IgD-negative memory B cell (primary cell): ENCODE measurements at regions not wholly inside any gene's neighbourhood (a gene's known extent, or its start where the extent isn't known, plus 50 kb on each side); places are given as distances from the start of the nearest gene placed in this dataset.
"Not testable (repeated sequence)": the region's sequence is repeated elsewhere in the genome, so short reads cannot be mapped to it uniquely, and the experiment has no call there.

ENCODE experiments used
- H3K27ac Mint-ChIP-seq, 3 donors: one replicate each; pipeline ENCODE4 v1.8.0; 2020 to 2022; ENCODE audit warnings: mild to moderate bottlenecking in 3 of 3, mixed read lengths in 3 of 3, moderate library complexity in 1 of 3
- H3K27me3 Mint-ChIP-seq: one replicate; pipeline ENCODE4 v1.8.0; 2021; ENCODE audit warnings: mixed read lengths
- H3K36me3 Mint-ChIP-seq: one replicate; pipeline ENCODE4 v1.8.0; 2020; ENCODE audit warnings: mild to moderate bottlenecking, mixed read lengths
- H3K4me1 Mint-ChIP-seq, 3 donors: one replicate each; pipeline ENCODE4 v1.8.0; 2020 to 2022; ENCODE audit warnings: mixed read lengths in 3 of 3, mild to moderate bottlenecking in 1 of 3
- H3K4me3 Mint-ChIP-seq, 4 donors: one replicate each; pipeline ENCODE4 v1.8.0; 2020 to 2022; ENCODE audit warnings: mild to moderate bottlenecking in 4 of 4, mixed read lengths in 4 of 4, moderate library complexity in 3 of 4
- H3K9me3 Mint-ChIP-seq, 3 donors: one replicate each; pipeline ENCODE4 v1.8.0; 2020 to 2021; ENCODE audit warnings: mixed read lengths in 3 of 3, mild to moderate bottlenecking in 1 of 3

DNA sequence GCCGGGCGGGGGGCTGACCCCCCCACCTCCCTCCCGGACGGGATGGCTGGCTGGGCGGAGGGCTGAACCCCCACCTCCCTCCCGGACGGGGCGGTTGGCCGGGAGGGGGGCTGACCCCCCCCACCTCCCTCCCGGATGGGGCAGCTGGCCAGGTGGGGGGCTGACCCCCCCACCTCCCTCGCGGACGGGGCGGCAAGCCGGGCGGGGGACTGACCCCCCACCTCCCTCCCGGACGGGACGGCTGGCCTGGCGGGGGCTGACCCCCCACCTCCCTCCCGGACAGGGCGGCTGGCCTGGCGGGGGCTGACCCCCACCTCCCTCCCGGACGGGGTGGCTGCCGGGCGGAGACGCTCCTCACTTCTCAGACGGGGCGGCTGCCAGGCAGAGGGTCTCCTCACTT is 440.1 kb upstream of the ISX start:
- not testable (repeated sequence) for H3K27ac Mint-ChIP-seq, H3K4me3 Mint-ChIP-seq, H3K36me3 Mint-ChIP-seq, H3K4me1 Mint-ChIP-seq, H3K27me3 Mint-ChIP-seq, H3K9me3 Mint-ChIP-seq

DNA sequence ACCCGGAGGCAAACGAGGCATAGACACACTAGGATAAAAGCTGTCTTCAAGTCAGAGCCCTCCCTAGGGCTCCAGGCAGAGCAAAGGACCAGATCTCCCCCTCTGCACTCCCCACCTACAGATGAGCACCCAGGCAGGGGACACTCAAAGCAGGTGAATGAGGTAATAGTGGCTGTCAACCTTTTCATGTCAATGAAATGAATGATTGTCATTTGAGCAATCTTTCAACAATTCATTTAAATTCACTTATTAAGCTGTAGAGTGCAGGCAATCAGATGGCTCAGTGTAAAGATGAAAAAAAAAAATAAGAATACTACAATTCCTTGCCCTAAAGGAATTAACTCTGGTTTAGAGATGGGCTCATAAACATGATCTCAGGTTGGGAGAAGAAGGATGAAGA is 427.8 kb upstream of the ISX start:
- Mint-ChIP-seq H3K9me3 (peaks cover 0 to 3% (median 0%) of the 10 kb centered on the region in 3 donors), H3K27me3 (peaks cover 2% of the 10 kb centered on the region), H3K4me1 (no peaks in the 10 kb centered on the region), H3K36me3 (no peaks in the 10 kb centered on the region), H3K4me3 (no peak overlapping the region), H3K27ac (no peak overlapping the region)

DNA sequence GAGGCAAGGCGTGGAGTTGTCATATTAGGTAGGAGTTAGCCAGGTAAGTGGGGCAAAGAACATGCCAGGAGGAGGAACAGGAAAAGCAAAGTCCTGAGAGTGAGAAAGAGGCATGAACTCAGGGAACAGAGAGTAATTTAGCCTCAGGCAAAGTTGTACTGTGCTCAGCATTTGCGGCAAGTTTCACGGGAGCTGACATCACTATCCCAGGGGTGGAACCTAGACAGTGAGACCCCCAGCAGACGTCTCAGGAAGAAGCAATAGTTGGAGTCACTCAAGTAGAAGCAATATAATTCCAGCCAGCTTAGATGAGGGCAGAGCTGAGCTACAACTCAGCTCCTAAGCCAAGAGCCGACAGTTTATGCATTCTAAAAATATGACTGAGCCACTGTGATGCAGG is 426.0 kb upstream of the ISX start:
- Mint-ChIP-seq H3K27me3 (peaks cover 2% of the 10 kb centered on the region), H3K9me3 (no peaks in the 10 kb centered on the region), H3K4me1 (no peaks in the 10 kb centered on the region), H3K4me3 (no peak overlapping the region), H3K27ac (no peak overlapping the region), H3K36me3 (no peaks in the 10 kb centered on the region)

DNA sequence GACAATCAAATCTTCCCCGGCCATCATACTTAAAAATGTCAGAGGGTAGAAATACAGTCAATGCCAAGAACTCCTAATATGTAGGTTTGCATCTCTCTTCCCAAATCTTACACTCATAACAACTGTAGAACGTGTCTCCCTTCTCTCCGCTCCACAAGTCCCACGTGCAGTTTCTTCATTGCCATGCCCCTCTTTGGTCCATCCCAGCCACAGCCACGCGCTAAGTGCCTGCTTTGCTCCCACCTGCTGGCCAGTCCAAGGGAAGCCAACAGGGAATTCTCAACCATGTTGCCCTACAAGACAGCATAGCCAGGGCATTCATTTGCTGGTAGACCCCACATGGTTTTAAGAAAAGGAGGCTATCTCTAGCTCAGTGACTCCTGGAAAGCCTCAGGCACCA is 420.6 kb upstream of the ISX start:
- Mint-ChIP-seq H3K4me3 (no peak overlapping the region), H3K36me3 (no peaks in the 10 kb centered on the region), H3K27ac (no peak overlapping the region), H3K27me3 (peaks cover 2% of the 10 kb centered on the region), H3K4me1 (no peaks in the 10 kb centered on the region), H3K9me3 (peaks cover 0 to 1% (median 0%) of the 10 kb centered on the region in 3 donors)

DNA sequence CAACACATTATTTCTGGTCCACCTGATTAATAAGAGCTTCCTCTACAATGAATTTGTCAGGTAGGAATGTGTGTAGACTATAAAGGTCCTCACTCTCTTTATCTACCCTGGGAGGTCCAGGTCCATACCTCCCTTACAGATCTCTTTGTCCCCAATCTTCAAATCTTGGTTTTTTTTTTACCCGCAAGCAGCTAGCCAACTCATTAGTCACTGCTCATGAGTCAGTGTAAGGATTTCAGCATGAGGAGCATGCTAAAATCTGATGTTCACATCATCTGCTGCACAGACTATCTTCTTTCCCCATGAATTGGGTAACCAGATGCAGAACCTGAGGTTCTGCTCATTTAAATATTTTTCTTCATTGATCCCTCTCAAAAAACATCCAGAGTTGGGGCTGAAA is 397.0 kb upstream of the ISX start:
- Mint-ChIP-seq H3K36me3 (no peaks in the 10 kb centered on the region), H3K27me3 (no peaks in the 10 kb centered on the region), H3K9me3 (peaks cover 0 to 4% (median 2%) of the 10 kb centered on the region in 3 donors), H3K4me3 (no peak overlapping the region), H3K27ac (no peak overlapping the region), H3K4me1 (no peaks in the 10 kb centered on the region)

DNA sequence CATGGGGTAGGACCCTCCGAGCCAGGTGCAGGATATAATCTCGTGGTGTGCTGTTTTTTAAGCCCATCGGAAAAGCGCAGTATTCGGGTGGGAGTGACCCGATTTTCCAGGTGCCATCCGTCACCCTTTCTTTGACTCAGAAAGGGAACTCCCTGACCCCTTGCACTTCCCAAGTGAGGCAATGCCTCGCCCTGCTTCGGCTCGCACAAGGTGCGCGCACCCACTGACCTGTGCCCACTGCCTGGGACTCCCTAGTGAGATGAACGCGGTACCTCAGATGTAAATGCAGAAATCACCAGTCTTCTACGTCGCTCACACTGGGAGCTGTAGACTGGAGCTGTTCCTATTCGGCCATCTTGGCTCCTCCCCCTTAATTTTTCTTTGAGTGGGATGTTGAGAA is 382.9 kb upstream of the ISX start:
- H3K27ac Mint-ChIP-seq, H3K36me3 Mint-ChIP-seq, H3K4me3 Mint-ChIP-seq, H3K9me3 Mint-ChIP-seq, H3K27me3 Mint-ChIP-seq, H3K4me1 Mint-ChIP-seq: not testable (repeated sequence)

DNA sequence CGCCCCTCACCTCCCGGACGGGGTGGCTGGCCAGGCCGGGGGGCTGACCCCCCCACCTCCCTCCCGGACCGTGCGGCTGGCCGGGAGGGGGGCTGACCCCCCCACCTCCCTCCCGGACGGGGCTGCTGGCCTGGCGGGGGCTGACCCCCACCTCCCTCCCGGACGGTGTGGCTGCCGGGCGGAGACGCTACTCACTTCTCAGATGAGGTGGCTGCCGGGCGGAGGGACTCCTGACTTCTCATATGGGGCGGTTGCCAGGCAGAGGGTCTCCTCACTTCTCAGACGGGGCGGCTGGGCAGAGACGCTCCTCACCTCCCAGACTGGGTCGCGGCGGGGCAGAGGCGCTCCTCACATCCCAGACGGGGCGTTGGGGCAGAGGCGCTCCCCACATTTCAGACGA is 381.7 kb upstream of the ISX start:
- H3K4me1 Mint-ChIP-seq, H3K27me3 Mint-ChIP-seq, H3K27ac Mint-ChIP-seq: not testable (repeated sequence)

DNA sequence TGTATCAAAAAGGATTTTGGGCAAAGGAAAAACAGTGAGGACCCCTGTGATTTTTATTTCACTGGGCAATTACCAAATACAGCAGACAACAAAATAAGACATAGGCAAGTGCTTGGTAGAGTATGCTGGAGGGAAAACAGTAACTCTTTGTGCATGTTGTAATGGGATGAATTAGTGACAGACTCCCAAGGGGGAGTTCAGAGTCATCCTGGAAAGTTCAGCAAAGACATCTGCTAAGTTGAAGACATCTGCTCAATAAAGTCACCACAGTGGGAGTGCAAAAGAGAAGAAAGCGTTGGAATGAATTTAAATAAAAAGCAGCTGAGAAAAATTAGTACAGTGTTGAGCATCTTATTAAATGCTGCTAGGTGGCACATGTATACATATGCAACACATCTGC is 378.8 kb upstream of the ISX start:
- H3K36me3 Mint-ChIP-seq, result no peaks in the 10 kb centered on the region
- no peaks in the 10 kb centered on the region for H3K27me3 Mint-ChIP-seq
- no peak overlapping the region for H3K27ac Mint-ChIP-seq
- no peak overlapping the region for H3K4me3 Mint-ChIP-seq
- H3K4me1 Mint-ChIP-seq, result no peaks in the 10 kb centered on the region
- H3K9me3 Mint-ChIP-seq, result no peaks in the 10 kb centered on the region

More for the DNA sequence above, 381.7 kb upstream of the ISX start:
- H3K9me3 Mint-ChIP-seq, H3K4me3 Mint-ChIP-seq, H3K36me3 Mint-ChIP-seq: not testable (repeated sequence)

DNA sequence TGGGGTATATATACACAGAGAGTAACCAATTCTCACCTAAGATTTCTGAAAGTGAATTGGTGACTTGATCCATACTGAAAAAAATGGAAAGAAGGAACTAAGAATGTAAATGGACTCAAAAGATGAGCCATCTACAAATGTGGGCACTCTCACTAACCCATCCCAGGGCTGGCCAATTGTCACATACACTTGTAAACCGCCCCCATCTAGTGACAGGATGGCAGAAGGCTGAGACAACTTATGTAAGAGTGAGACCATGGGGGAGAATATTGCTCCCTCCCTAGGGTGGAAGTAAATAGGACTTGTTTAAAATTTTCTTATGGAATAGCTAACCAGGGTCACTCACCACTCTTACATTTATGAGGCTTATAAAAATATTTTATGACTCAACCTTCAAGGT is 377.1 kb upstream of the ISX start:
- Mint-ChIP-seq H3K9me3 (no peaks in the 10 kb centered on the region), H3K36me3 (no peaks in the 10 kb centered on the region), H3K27me3 (no peaks in the 10 kb centered on the region), H3K4me3 (no peak overlapping the region), H3K27ac (no peak overlapping the region), H3K4me1 (no peaks in the 10 kb centered on the region)

DNA sequence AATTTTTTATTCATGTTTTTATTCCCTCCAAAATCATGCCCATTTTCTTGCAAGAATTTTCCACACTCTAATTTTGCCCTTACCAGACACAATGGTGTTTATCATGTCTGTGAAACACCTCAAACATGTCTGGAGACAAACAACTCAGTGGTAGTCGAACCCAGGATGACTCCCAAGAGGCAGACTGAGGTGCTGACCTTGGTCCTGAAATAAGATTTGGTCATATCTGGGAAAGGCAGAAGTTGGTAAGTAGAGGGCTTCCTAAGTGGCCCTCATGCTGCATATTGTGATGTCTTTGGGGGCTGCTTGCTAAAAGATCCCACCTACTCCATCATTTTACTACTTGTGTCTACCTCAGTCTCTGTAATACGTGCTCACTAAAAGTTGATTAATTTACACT is 369.4 kb upstream of the ISX start:
- Mint-ChIP-seq H3K36me3 (peaks cover 1% of the 10 kb centered on the region), H3K27ac (no peak overlapping the region), H3K27me3 (no peaks in the 10 kb centered on the region), H3K9me3 (peaks cover 0 to 10% (median 4%) of the 10 kb centered on the region in 3 donors), H3K4me3 (no peak overlapping the region), H3K4me1 (no peaks in the 10 kb centered on the region)

DNA sequence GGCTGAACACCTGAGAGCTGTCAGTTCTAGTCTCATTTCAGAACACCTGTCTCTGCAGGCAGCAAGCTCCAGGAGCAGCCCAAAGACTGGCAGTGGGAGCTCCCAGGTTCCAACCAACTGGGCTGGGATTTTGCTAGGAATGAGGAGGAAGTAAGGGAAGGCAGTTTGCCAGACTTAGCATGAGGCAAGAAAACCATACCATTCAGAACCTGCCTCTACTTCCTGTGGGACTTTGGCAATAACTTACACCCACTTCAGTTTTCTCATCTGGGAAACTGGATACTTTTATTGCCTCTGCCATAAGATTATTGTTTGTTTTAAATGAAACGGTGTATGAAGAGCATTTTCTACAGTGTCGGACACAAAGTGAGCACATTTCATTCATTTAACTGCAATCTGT is 363.7 kb upstream of the ISX start:
- Mint-ChIP-seq H3K9me3 (peaks cover 0 to 7% (median 3%) of the 10 kb centered on the region in 3 donors), H3K36me3 (no peaks in the 10 kb centered on the region), H3K4me1 (no peaks in the 10 kb centered on the region), H3K4me3 (no peak overlapping the region), H3K27me3 (peaks cover 1% of the 10 kb centered on the region), H3K27ac (no peak overlapping the region)

DNA sequence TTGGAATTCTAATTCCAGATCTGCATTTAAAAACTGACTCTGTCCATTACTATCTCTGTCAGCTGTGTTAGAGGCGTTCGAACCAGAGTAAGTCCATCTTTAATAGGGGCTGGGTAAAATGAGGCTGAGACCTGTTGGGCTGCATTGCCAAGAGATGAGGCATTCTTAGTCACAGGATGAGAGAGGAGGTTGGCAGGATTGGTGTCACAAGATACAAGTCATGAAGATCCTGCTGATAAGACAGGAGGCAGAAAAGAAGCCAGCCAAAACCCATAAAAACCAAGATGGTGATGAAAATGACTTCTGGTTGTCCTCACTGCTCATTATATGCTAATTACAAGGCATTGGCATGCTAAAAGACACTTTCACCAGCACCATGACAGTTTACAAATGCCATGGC is 356.3 kb upstream of the ISX start:
- Mint-ChIP-seq H3K27me3 (no peaks in the 10 kb centered on the region), H3K4me1 (no peaks in the 10 kb centered on the region), H3K9me3 (peaks cover 0 to 12% (median 4%) of the 10 kb centered on the region in 3 donors), H3K27ac (no peak overlapping the region), H3K36me3 (no peaks in the 10 kb centered on the region), H3K4me3 (no peak overlapping the region)

DNA sequence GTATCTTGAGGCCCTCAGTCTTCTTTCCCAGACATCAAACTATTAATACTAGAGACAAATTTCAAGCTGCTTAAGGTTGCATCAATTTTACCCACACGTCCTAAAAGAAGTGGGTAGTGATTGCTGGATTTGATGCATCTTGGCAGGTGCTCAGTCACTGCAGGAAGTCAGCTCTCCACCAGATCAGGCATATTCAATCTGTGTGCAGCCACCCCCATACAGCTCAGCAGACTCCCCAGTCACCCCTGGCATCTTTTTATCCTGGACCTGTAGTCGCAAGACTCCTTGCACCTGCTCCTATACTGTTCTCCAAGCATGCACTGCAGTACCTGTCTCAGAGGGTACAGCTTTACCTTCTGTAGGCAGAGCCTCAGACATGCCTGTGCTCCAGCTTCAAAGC is 343.1 kb upstream of the ISX start:
- no peaks in the 10 kb centered on the region for H3K36me3 Mint-ChIP-seq
- H3K4me1 Mint-ChIP-seq, result no peaks in the 10 kb centered on the region

DNA sequence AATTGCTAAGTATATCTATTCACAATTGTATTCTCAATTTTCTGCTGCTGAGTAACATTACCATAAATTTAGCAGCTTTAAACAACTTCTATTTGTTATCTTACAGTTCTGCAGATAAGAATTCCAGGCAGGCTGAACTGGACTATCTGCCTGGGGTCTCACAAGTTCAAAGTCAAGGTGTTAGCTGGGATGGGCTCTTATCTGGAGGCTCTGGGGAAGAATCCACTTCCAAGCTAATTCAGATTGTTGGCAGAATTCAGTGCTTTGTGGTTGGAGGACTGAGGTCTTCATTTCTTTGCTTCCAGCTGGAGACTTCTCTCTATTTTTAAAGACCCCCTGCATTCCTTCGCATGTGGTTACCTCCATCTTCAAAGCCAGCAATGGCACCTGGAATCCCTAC is 329.9 kb upstream of the ISX start:
- Mint-ChIP-seq H3K4me1 (no peaks in the 10 kb centered on the region), H3K4me3 (no peak overlapping the region), H3K9me3 (peaks cover 0 to 12% (median 0%) of the 10 kb centered on the region in 3 donors), H3K36me3 (no peaks in the 10 kb centered on the region), H3K27ac (no peak overlapping the region), H3K27me3 (no peaks in the 10 kb centered on the region)

More for the DNA sequence above, 343.1 kb upstream of the ISX start:
- H3K9me3 Mint-ChIP-seq, result peaks cover 3 to 10% (median 8%) of the 10 kb centered on the region in 3 donors
- H3K27me3 Mint-ChIP-seq, result peaks cover 13% of the 10 kb centered on the region
- no peak overlapping the region for H3K27ac Mint-ChIP-seq
- H3K4me3 Mint-ChIP-seq, result no peak overlapping the region

DNA sequence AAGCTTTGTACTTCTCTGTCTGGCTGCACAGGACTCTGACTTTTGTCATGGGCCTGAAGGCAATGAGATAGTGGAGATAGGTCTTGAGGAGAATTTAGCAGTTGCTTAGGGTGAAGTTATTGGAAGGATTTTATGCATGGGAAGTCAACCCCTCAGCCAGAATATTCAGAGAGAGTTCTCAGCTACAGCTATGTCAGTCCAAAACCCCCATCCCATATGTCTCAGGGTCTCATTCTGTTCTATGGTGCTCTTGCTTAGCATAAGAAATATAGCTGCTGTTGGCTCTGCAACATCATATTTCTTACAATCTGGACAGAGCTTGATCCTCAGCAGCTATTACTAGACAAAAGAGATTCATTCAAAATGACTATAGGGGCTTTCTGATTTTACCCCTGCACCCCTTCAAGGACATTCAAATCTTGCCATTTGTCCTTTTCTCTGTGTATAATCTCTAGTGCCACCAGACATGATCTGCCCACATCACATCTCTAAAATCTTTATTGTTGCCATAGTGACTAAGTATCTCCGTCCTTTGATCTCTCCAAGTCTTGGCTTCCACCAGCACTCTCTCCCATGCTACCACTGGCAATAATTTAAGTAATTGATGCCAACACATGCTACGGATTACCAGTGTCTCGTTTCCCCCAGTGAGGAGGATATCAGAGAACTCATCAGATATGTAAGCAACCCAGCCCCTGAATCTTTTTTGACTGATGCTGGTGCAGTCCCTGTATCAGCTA is 327.1 kb upstream of the ISX start:
- Mint-ChIP-seq H3K27me3 (no peaks in the 10 kb centered on the region), H3K4me1 (no peaks in the 10 kb centered on the region), H3K36me3 (no peaks in the 10 kb centered on the region), H3K4me3 (no peak overlapping the region), H3K9me3 (peaks cover 0 to 10% (median 2%) of the 10 kb centered on the region in 3 donors), H3K27ac (no peak overlapping the region)

DNA sequence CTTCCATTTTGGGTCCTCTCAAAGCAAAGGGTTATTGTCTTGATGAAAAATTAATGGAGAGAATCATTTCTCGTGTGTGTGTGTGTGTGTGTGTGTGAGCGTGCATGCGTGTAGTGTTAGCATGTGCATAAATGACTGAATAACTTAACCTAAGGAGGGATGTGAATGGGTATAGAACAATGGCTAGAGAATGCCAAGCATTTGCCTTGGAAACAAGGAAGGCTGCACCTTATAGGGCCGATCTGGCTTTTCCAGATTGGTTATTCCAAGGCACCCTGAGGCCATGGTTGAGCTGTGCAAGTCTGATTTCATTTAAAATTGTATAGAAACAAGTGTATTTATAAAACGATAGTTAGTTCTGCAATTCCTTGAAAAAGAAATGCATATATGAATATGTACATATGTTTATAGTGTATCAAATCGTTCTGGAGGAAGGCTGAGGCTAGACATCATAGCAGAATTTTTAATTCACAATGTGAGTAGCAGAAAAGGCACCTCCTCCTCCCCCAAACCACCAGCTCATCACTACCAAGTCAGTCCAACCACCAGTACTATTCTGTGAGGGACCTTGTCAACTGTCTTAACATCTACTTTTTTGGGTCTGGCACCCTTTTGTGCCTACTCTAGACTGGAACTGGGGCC is 322.7 kb upstream of the ISX start:
- H3K4me3 Mint-ChIP-seq, result no peak overlapping the region

More for the DNA sequence above, 322.7 kb upstream of the ISX start:
- no peaks in the 10 kb centered on the region for H3K27me3 Mint-ChIP-seq
- H3K4me1 Mint-ChIP-seq, result no peaks in the 10 kb centered on the region
- H3K9me3 Mint-ChIP-seq, result peaks cover 0 to 4% (median 4%) of the 10 kb centered on the region in 3 donors
- H3K36me3 Mint-ChIP-seq, result no peaks in the 10 kb centered on the region
- H3K27ac Mint-ChIP-seq, result no peak overlapping the region
